HEK293 (cell line): ENCODE measurements at regions not wholly inside any gene's neighbourhood (a gene's known extent, or its start where the extent isn't known, plus 50 kb on each side); places are given as distances from the start of the nearest gene placed in this dataset.

Source experiments
- BCL11A ChIP-seq: fragments of 450-650 bp; formaldehyde crosslinking; IDR thresholded peaks from 2 replicates; pipeline ENCODE4 v1.5.1; 2016; ENCODE audit warnings: low read depth, missing biosample characterization, missing genetic modification characterization
- KLF9 ChIP-seq: fragments of 450-650 bp; formaldehyde crosslinking; IDR thresholded peaks from 2 replicates; pipeline ENCODE4 v1.5.1; 2016; ENCODE audit warnings: missing biosample characterization, missing genetic modification characterization, low read depth
- ZBTB17 ChIP-seq: fragments of 450-650 bp; formaldehyde crosslinking; IDR thresholded peaks from 2 replicates; pipeline ENCODE4 v1.5.1; 2016; ENCODE audit warnings: missing biosample characterization, missing genetic modification characterization
- ZNF132 ChIP-seq: fragments of 450-650 bp; formaldehyde crosslinking; IDR thresholded peaks from 2 replicates; pipeline ENCODE4 v1.5.1; 2017; ENCODE audit warnings: missing biosample characterization, missing genetic modification characterization, borderline replicate concordance
- ZNF544 ChIP-seq: fragments of 450-650 bp; formaldehyde crosslinking; IDR thresholded peaks from 2 replicates; pipeline ENCODE4 v1.5.0; 2017; ENCODE audit warnings: missing biosample characterization, missing genetic modification characterization
- ZNF585B ChIP-seq: fragments of 450-650 bp; formaldehyde crosslinking; IDR thresholded peaks from 2 replicates; pipeline ENCODE4 v1.5.1; 2016; ENCODE audit warnings: missing biosample characterization, missing genetic modification characterization
- ZNF701 ChIP-seq: fragments of 450-650 bp; formaldehyde crosslinking; IDR thresholded peaks from 2 replicates; pipeline ENCODE4 v1.5.1; 2016; ENCODE audit warnings: missing biosample characterization, missing genetic modification characterization
- TF ChIP-seq, protein P1 (sequence below): fragments of 450-650 bp; formaldehyde crosslinking; IDR thresholded peaks from 2 replicates; pipeline ENCODE4 v1.5.1; 2016; ENCODE audit warnings: missing biosample characterization, missing genetic modification characterization
- TF ChIP-seq, protein P2 (sequence below): fragments of 450-650 bp; formaldehyde crosslinking; IDR thresholded peaks from 2 replicates; pipeline ENCODE4 v1.5.1; 2016; ENCODE audit warnings: missing biosample characterization, missing genetic modification characterization
- TF ChIP-seq, protein P3 (sequence below): IDR thresholded peaks from 2 replicates; pipeline ENCODE4 v1.6.1; 2011; ENCODE audit warnings: mild to moderate bottlenecking, low read depth, low read length, borderline replicate concordance
- TF ChIP-seq, protein P4 (sequence below): fragments of 450-650 bp; formaldehyde crosslinking; IDR thresholded peaks from 2 replicates; pipeline ENCODE4 v1.5.1; 2016; ENCODE audit warnings: missing biosample characterization, missing genetic modification characterization

DNA sequence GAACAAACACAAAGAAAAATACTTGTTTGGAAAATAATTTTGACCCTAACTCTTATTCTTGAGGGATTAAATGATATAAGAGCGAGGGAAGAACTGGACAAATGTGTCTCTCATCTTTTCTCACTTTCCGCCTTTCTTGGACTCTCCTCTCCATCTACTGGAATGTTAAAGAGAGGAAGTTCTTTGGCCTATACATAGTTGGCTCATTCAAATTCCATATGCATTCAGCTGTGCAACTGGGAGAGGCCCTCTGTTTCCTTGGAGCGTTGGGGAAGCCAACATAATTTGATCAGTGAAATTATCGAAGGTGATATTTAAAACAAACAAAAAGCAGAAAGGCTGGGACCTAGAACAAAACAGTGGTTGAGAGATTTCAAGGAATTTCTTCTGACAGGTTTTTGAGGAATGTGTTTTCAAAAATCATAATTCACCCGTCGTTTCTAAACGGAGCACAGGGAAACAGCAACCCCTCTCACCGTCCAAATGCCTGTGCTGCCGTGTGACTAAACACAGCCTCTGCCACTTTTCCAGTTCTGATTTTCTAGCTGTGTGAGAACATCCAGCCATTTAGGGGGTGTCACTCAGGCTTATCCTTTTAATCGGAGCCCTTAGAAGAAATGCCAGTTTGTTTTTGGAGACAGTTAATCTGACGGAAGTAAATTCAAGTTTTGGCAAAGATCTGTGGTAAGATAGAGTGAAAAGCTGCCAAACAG lies 489.9 kb downstream of the SOX2 start:
- TF ChIP-seq, protein P1, sequence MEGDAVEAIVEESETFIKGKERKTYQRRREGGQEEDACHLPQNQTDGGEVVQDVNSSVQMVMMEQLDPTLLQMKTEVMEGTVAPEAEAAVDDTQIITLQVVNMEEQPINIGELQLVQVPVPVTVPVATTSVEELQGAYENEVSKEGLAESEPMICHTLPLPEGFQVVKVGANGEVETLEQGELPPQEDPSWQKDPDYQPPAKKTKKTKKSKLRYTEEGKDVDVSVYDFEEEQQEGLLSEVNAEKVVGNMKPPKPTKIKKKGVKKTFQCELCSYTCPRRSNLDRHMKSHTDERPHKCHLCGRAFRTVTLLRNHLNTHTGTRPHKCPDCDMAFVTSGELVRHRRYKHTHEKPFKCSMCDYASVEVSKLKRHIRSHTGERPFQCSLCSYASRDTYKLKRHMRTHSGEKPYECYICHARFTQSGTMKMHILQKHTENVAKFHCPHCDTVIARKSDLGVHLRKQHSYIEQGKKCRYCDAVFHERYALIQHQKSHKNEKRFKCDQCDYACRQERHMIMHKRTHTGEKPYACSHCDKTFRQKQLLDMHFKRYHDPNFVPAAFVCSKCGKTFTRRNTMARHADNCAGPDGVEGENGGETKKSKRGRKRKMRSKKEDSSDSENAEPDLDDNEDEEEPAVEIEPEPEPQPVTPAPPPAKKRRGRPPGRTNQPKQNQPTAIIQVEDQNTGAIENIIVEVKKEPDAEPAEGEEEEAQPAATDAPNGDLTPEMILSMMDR (tag by site-specific recombination), result no peak
- TF ChIP-seq KLF9 (tag by site-specific recombination), result no peak
- no peak for TF ChIP-seq ZNF132 (tag by site-specific recombination)
- TF ChIP-seq, protein P2, sequence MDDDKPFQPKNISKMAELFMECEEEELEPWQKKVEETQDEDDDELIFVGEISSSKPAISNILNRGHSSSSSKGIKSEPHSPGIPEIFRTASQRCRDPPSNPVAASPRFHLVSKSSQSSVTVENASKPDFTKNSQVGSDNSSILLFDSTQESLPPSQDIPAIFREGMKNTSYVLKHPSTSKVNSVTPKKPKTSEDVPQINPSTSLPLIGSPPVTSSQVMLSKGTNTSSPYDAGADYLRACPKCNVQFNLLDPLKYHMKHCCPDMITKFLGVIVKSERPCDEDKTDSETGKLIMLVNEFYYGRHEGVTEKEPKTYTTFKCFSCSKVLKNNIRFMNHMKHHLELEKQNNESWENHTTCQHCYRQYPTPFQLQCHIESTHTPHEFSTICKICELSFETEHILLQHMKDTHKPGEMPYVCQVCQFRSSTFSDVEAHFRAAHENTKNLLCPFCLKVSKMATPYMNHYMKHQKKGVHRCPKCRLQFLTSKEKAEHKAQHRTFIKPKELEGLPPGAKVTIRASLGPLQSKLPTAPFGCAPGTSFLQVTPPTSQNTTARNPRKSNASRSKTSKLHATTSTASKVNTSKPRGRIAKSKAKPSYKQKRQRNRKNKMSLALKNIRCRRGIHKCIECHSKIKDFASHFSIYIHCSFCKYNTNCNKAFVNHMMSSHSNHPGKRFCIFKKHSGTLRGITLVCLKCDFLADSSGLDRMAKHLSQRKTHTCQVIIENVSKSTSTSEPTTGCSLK (tag by site-specific recombination), result no peak
- TF ChIP-seq ZNF544 (tag by site-specific recombination), result no peak
- TF ChIP-seq, protein P3, sequence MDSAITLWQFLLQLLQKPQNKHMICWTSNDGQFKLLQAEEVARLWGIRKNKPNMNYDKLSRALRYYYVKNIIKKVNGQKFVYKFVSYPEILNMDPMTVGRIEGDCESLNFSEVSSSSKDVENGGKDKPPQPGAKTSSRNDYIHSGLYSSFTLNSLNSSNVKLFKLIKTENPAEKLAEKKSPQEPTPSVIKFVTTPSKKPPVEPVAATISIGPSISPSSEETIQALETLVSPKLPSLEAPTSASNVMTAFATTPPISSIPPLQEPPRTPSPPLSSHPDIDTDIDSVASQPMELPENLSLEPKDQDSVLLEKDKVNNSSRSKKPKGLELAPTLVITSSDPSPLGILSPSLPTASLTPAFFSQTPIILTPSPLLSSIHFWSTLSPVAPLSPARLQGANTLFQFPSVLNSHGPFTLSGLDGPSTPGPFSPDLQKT, result no peak
- no peak for TF ChIP-seq ZNF585B
- TF ChIP-seq ZBTB17, result no peak
- TF ChIP-seq BCL11A (tag by site-specific recombination), result no peak
- no peak for TF ChIP-seq ZNF701
- TF ChIP-seq, protein P4, sequence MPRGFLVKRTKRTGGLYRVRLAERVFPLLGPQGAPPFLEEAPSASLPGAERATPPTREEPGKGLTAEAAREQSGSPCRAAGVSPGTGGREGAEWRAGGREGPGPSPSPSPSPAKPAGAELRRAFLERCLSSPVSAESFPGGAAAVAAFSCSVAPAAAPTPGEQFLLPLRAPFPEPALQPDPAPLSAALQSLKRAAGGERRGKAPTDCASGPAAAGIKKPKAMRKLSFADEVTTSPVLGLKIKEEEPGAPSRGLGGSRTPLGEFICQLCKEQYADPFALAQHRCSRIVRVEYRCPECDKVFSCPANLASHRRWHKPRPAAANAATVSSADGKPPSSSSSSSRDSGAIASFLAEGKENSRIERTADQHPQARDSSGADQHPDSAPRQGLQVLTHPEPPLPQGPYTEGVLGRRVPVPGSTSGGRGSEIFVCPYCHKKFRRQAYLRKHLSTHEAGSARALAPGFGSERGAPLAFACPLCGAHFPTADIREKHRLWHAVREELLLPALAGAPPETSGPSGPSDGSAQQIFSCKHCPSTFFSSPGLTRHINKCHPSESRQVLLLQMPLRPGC, result no peak
